Naive thymus-derived CD4-positive, alpha-beta T cell (primary cell): ENCODE measurements at regions not wholly inside any gene's neighbourhood (a gene's known extent, or its start where the extent isn't known, plus 50 kb on each side); places are given as distances from the start of the nearest gene placed in this dataset.

Source experiments
- ATAC-seq: fragments of 150-1000 bp; cut with Tn5 transposase; 2 replicates; pipeline ENCODE4 v1.10.0; 2021; ENCODE audit warnings: mild to moderate bottlenecking, moderate library complexity
- CTCF ChIA-PET: fragments of 350-600 bp; sonication (Branson Sonifier 250); formaldehyde crosslinking; loops from one replicate; lab custom pipeline; 2021; ENCODE audit warnings: antibody characterized with exemption; lab: Charles Lee
- POLR2A ChIA-PET: fragments of 350-600 bp; sonication (Branson Sonifier 250); formaldehyde crosslinking; loops from one replicate; lab custom pipeline; 2021; ENCODE audit warnings: antibody characterized with exemption, inconsistent platforms; lab: Charles Lee
- DNase-seq, 9 donors: peaks; one replicate each; pipeline versions ENCODE4 v3.0.0 to v3.0.0-alpha.2; 2020 to 2022; ENCODE audit warnings: mixed read lengths in 1 of 9
- H3K27ac ChIP-seq: one replicate; pipeline ENCODE4 v1.7.0; 2013; ENCODE audit warnings: mild to moderate bottlenecking, low read depth, low read length, moderate library complexity
- H3K27me3 ChIP-seq, 2 donors: one replicate each; pipeline ENCODE4 v1.7.0; 2013; ENCODE audit warnings: low read length in 2 of 2, mild to moderate bottlenecking in 2 of 2, moderate library complexity in 2 of 2; ENCODE audit not compliant: control insufficient read depth in 2 of 2, insufficient read depth in 2 of 2
- H3K36me3 ChIP-seq, 3 experiments: 1 replicate in 2 of 3; 2 replicates in 1 of 3; pipeline ENCODE4 v1.7.0; 2013; ENCODE audit warnings: low read length in 3 of 3, mild to moderate bottlenecking in 3 of 3, moderate library complexity in 1 of 3; ENCODE audit not compliant: insufficient read depth in 3 of 3, control insufficient read depth in 2 of 3
- H3K4me1 ChIP-seq, 2 donors: one replicate each; pipeline ENCODE4 v1.7.0; 2013; ENCODE audit warnings: low read length in 2 of 2, mild to moderate bottlenecking in 2 of 2, moderate library complexity in 1 of 2; ENCODE audit not compliant: control insufficient read depth in 2 of 2, insufficient read depth in 2 of 2
- H3K4me3 ChIP-seq: 2 replicates; pipeline ENCODE4 v1.7.0; 2013; ENCODE audit warnings: mild to moderate bottlenecking, low read length
- H3K9me3 ChIP-seq, 3 experiments: 1 replicate in 2 of 3; 2 replicates in 1 of 3; pipeline ENCODE4 v1.7.0; 2013; ENCODE audit warnings: low read length in 3 of 3; ENCODE audit not compliant: control insufficient read depth in 2 of 3
- H3K27ac Mint-ChIP-seq, 9 donors: one replicate each; pipeline ENCODE4 v1.8.0; 2020 to 2022; ENCODE audit warnings: mixed read lengths in 9 of 9, mild to moderate bottlenecking in 8 of 9, moderate library complexity in 5 of 9, inconsistent platforms in 2 of 9
- H3K27me3 Mint-ChIP-seq, 5 donors: one replicate each; pipeline ENCODE4 v1.8.0; 2021 to 2022; ENCODE audit warnings: mixed read lengths in 5 of 5, mild to moderate bottlenecking in 1 of 5
- H3K36me3 Mint-ChIP-seq, 5 donors: one replicate each; pipeline ENCODE4 v1.8.0; 2020 to 2022; ENCODE audit warnings: mixed read lengths in 5 of 5, mild to moderate bottlenecking in 3 of 5, inconsistent platforms in 1 of 5
- H3K4me1 Mint-ChIP-seq, 7 donors: one replicate each; pipeline ENCODE4 v1.8.0; 2020 to 2022; ENCODE audit warnings: mixed read lengths in 7 of 7, mild to moderate bottlenecking in 3 of 7, inconsistent platforms in 1 of 7
- H3K4me3 Mint-ChIP-seq, 10 donors: one replicate each; pipeline ENCODE4 v1.8.0; 2020 to 2022; ENCODE audit warnings: mild to moderate bottlenecking in 10 of 10, mixed read lengths in 10 of 10, moderate library complexity in 6 of 10, inconsistent platforms in 2 of 10
- H3K9me3 Mint-ChIP-seq, 11 donors: one replicate each; pipeline ENCODE4 v1.8.0; 2020 to 2022; ENCODE audit warnings: mixed read lengths in 11 of 11, mild to moderate bottlenecking in 4 of 11, inconsistent platforms in 1 of 11, moderate library complexity in 1 of 11
- intact Hi-C, 2 donors: fragments of 100-400 bp; cut with micrococcal nuclease; formaldehyde crosslinking; loops; one replicate each; pipeline ENCODE4 v1.15.1; 2023

GRCh38 chr7:20839196-20839735 is 52.6 kb upstream of the SP8 start:
- POLR2A ChIA-PET = no interaction called here
- Mint-ChIP-seq H3K4me3 (no peak overlapping the region), H3K9me3 (peaks cover 0 to 4% (median 0%) of the 10 kb centered on the region in 11 donors), H3K4me1 (no peaks in the 10 kb centered on the region), H3K36me3 (no peaks in the 10 kb centered on the region), H3K27me3 (peaks cover 1 to 13% (median 4%) of the 10 kb centered on the region in 5 donors), H3K27ac (no peak overlapping the region)
- CTCF ChIA-PET = no interaction called here
- Histone ChIP-seq H3K27ac (no peak overlapping the region), H3K4me1 (no peaks in the 10 kb centered on the region), H3K27me3 (no peaks in the 10 kb centered on the region), H3K4me3 (no peak overlapping the region), H3K9me3 (no peaks in the 10 kb centered on the region), H3K36me3 (no peaks in the 10 kb centered on the region)
- intact Hi-C loops = no loop called here
- DNase-seq = no peak
- ATAC-seq = no peak

- Mint-ChIP-seq H3K4me3 (no peak overlapping the region), H3K36me3 (no peaks in the 10 kb centered on the region), H3K9me3 (peaks cover 0 to 4% (median 0%) of the 10 kb centered on the region in 11 donors), H3K4me1 (no peaks in the 10 kb centered on the region), H3K27ac (no peak overlapping the region), H3K27me3 (peaks cover 0 to 13% (median 4%) of the 10 kb centered on the region in 5 donors)
- no peaks in the 10 kb centered on the region for H3K4me1 ChIP-seq
- DNase-seq (no peak), ATAC-seq (no peak)
- POLR2A ChIA-PET = no interaction called here
- CTCF ChIA-PET = no interaction called here
- no peaks in the 10 kb centered on the region for H3K27me3 ChIP-seq
- H3K27ac ChIP-seq = no peak overlapping the region
- intact Hi-C loops = no loop called here
- H3K9me3 ChIP-seq = no peaks in the 10 kb centered on the region
- H3K36me3 ChIP-seq = no peaks in the 10 kb centered on the region
- no peak overlapping the region for H3K4me3 ChIP-seq
Measured at GRCh38 chr7:20839987-20840386, 53.3 kb upstream of the SP8 start.

- Histone ChIP-seq H3K4me3 (no peak overlapping the region), H3K36me3 (no peaks in the 10 kb centered on the region), H3K27ac (no peak overlapping the region), H3K27me3 (no peaks in the 10 kb centered on the region), H3K9me3 (no peaks in the 10 kb centered on the region), H3K4me1 (no peaks in the 10 kb centered on the region)
- CTCF ChIA-PET = no interaction called here
- peaks cover 0 to 2% (median 0%) of the 10 kb centered on the region in 11 donors for H3K9me3 Mint-ChIP-seq
- H3K36me3 Mint-ChIP-seq = no peaks in the 10 kb centered on the region
- peaks cover 0 to 18% (median 12%) of the 10 kb centered on the region in 5 donors for H3K27me3 Mint-ChIP-seq
- H3K27ac Mint-ChIP-seq = no peak overlapping the region
- H3K4me1 Mint-ChIP-seq = peaks cover 0 to 3% (median 0%) of the 10 kb centered on the region in 7 donors
- intact Hi-C loops = no loop called here
- no peak overlapping the region for H3K4me3 Mint-ChIP-seq
- DNase-seq = no peak
- no peak for ATAC-seq
- POLR2A ChIA-PET = no interaction called here
Measured at GRCh38 chr7:20846791-20847190, 60.1 kb upstream of the SP8 start.

- POLR2A ChIA-PET = no interaction called here
- no peak for DNase-seq
Measured at GRCh38 chr7:20858951-20859350, 72.3 kb upstream of the SP8 start.

GRCh38 chr7:20861468-20861867 is 74.8 kb upstream of the SP8 start:
- no peaks in the 10 kb centered on the region for H3K4me1 Mint-ChIP-seq
- DNase-seq (no peak), ATAC-seq (no peak)
- no peaks in the 10 kb centered on the region for H3K9me3 Mint-ChIP-seq
- intact Hi-C loops = no loop called here
- POLR2A ChIA-PET = no interaction called here
- no peak overlapping the region for H3K4me3 Mint-ChIP-seq
- H3K36me3 Mint-ChIP-seq = no peaks in the 10 kb centered on the region
- CTCF ChIA-PET = no interaction called here
- Histone ChIP-seq H3K27ac (no peak overlapping the region), H3K4me3 (no peak overlapping the region), H3K9me3 (no peaks in the 10 kb centered on the region), H3K4me1 (no peaks in the 10 kb centered on the region), H3K27me3 (no peaks in the 10 kb centered on the region), H3K36me3 (no peaks in the 10 kb centered on the region)
- peaks cover 0 to 10% (median 0%) of the 10 kb centered on the region in 5 donors for H3K27me3 Mint-ChIP-seq
- no peak overlapping the region for H3K27ac Mint-ChIP-seq

More at GRCh38 chr7:20858951-20859350, 72.3 kb upstream of the SP8 start:
- Histone ChIP-seq H3K27me3 (no peaks in the 10 kb centered on the region), H3K9me3 (no peaks in the 10 kb centered on the region), H3K36me3 (no peaks in the 10 kb centered on the region), H3K4me3 (no peak overlapping the region), H3K4me1 (no peaks in the 10 kb centered on the region), H3K27ac (no peak overlapping the region)
- no peaks in the 10 kb centered on the region for H3K4me1 Mint-ChIP-seq
- H3K36me3 Mint-ChIP-seq = no peaks in the 10 kb centered on the region
- CTCF ChIA-PET = no interaction called here
- H3K9me3 Mint-ChIP-seq = no peaks in the 10 kb centered on the region
- no peak overlapping the region for H3K27ac Mint-ChIP-seq
- H3K27me3 Mint-ChIP-seq = peaks cover 0 to 10% (median 3%) of the 10 kb centered on the region in 5 donors
- intact Hi-C loops = no loop called here
- ATAC-seq = no peak
- no peak overlapping the region for H3K4me3 Mint-ChIP-seq

GRCh38 chr7:20862554-20862953 is 75.9 kb upstream of the SP8 start:
- Histone ChIP-seq H3K4me3 (no peak overlapping the region), H3K36me3 (no peaks in the 10 kb centered on the region), H3K27ac (no peak overlapping the region), H3K27me3 (no peaks in the 10 kb centered on the region), H3K9me3 (no peaks in the 10 kb centered on the region), H3K4me1 (no peaks in the 10 kb centered on the region)
- Mint-ChIP-seq H3K27me3 (peaks cover 0 to 10% (median 0%) of the 10 kb centered on the region in 5 donors), H3K36me3 (no peaks in the 10 kb centered on the region), H3K4me3 (no peak overlapping the region), H3K27ac (no peak overlapping the region), H3K4me1 (no peaks in the 10 kb centered on the region), H3K9me3 (no peaks in the 10 kb centered on the region)
- ATAC-seq (no peak), DNase-seq (no peak)
- CTCF ChIA-PET = no interaction called here
- POLR2A ChIA-PET = no interaction called here
- intact Hi-C loops = no loop called here

GRCh38 chr7:20864221-20864620 is 77.5 kb upstream of the SP8 start:
- H3K9me3 ChIP-seq = no peaks in the 10 kb centered on the region
- intact Hi-C loops = no loop called here
- no peaks in the 10 kb centered on the region for H3K4me1 ChIP-seq
- H3K27ac ChIP-seq = no peak overlapping the region
- Mint-ChIP-seq H3K4me3 (no peak overlapping the region), H3K36me3 (no peaks in the 10 kb centered on the region), H3K27me3 (peaks cover 0 to 5% (median 0%) of the 10 kb centered on the region in 5 donors), H3K4me1 (no peaks in the 10 kb centered on the region), H3K27ac (no peak overlapping the region), H3K9me3 (peaks cover 0 to 2% (median 0%) of the 10 kb centered on the region in 11 donors)
- ChIA-PET CTCF (interaction anchor here (0.6 kb wide), 1 partner anchor 397 kb away, joined by 3 read pairs; no protein-coding TSS in a partner anchor), POLR2A (no interaction called here)
- no peak overlapping the region for H3K4me3 ChIP-seq
- no peaks in the 10 kb centered on the region for H3K36me3 ChIP-seq
- no peak for ATAC-seq
- H3K27me3 ChIP-seq = no peaks in the 10 kb centered on the region
- no peak for DNase-seq
